ENCODE measurements at regions not wholly inside any gene's neighbourhood (a gene's known extent, or its start where the extent isn't known, plus 50 kb on each side); places are given as distances from the start of the nearest gene placed in this dataset.
A peak's percentile ranks its signal among the peaks of the same experiment; 100 is the strongest.

DNA sequence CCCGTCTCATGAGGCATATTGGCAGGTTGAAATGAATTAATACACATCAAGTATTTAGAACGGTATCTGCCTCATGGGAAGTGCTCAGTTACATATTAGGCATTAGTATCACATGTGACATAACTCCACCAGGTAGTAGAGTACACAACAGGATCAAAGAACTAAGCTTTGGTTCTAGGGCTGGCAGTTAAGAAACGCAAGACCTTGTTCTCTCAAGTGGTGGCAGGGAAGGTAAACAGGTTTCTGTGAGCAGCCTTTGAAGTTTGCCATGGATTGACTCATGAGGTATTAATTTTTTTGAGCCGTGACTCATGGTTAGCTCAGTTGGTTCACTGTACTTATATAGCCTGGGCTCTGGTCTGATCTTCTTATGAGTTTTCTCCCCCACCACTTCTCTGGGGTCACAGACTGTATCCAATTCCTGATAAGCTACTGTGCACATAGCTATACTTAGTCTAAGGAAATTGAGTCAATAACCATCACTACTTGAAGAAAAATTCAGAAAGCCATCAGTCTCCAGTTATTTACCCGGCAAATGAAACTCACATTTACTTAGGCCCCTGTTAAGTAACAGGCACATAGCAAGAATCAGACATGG, 155.6 kb upstream of the STT3B start (continued):
- TF ChIP-seq ERF (CRISPR knock-in tag; IDR thresholded peaks at IDR 0.05) (peak; percentile 94), TRIM24 (CRISPR knock-in tag; IDR thresholded peaks at IDR 0.05) (peak; percentile 86), KLF15 (CRISPR knock-in tag; IDR thresholded peaks at IDR 0.05; ENCODE audit: borderline replicate concordance) (no peak; the same call in 1 of the 2 replicates), MYNN (CRISPR knock-in tag; IDR thresholded peaks at IDR 0.05; ENCODE audit: low read depth) (no peak), NONO (IDR thresholded peaks at IDR 0.05) (no peak), NONO (CRISPR knock-in tag; conservative IDR thresholded peaks at IDR 0.05) (peak; percentile 64; the same call in 1 of the 2 replicates), SPEN (CRISPR knock-in tag; IDR thresholded peaks at IDR 0.05; ENCODE audit: low read depth) (peak; percentile 67; the same call in 1 of the 2 replicates), NFE2 (CRISPR knock-in tag; IDR thresholded peaks at IDR 0.05) (no peak), SAP130 (CRISPR knock-in tag; IDR thresholded peaks at IDR 0.05; ENCODE audit: low read depth) (peak; percentile 85), JUND (CRISPR knock-in tag; IDR thresholded peaks at IDR 0.05) (peak; percentile 97), GLI4 (CRISPR knock-in tag; IDR thresholded peaks at IDR 0.05; ENCODE audit: borderline replicate concordance) (no peak), LCORL (IDR thresholded peaks at IDR 0.05) (peak; percentile 79; the same call in 1 of the 2 replicates), LCORL (CRISPR knock-in tag; IDR thresholded peaks at IDR 0.05) (peak; percentile 90), NFE2L1 (CRISPR knock-in tag; IDR thresholded peaks at IDR 0.05; ENCODE audit: borderline replicate concordance) (no peak), ZNF292 (CRISPR knock-in tag; IDR thresholded peaks at IDR 0.05; ENCODE audit: borderline replicate concordance, low read depth) (peak; percentile 93), MXI1 (IDR thresholded peaks at IDR 0.05; ENCODE audit: borderline replicate concordance, low read depth, low read length) (peak; percentile 38; the same call in 1 of the 3 replicates), KLF6 (CRISPR knock-in tag; IDR thresholded peaks at IDR 0.05) (peak; percentile 78; the same call in 1 of the 2 replicates), RCOR2 (CRISPR knock-in tag; IDR thresholded peaks at IDR 0.05) (peak; percentile 96), ZNF24 (IDR thresholded peaks at IDR 0.05) (peak; percentile 61; the same call in 1 of the 2 replicates), HNF4A (CRISPR knock-in tag; IDR thresholded peaks at IDR 0.05) (peak; percentile 94), EEA1 (CRISPR knock-in tag; IDR thresholded peaks at IDR 0.05; ENCODE audit: borderline replicate concordance) (no peak), RBFOX2 (IDR thresholded peaks at IDR 0.05; ENCODE audit: low read depth, low read length) (no peak), ZFP62 (CRISPR knock-in tag; IDR thresholded peaks at IDR 0.05) (no peak), NR2F2 (IDR thresholded peaks at IDR 0.05; ENCODE audit: borderline replicate concordance, low read depth) (peak; percentile 96), ESRRA (CRISPR knock-in tag; IDR thresholded peaks at IDR 0.05; ENCODE audit: low read depth) (0 out of 2 replicates have a peak, but pooled peaks have one; percentile 54)
- TF ChIP-seq, protein P1, sequence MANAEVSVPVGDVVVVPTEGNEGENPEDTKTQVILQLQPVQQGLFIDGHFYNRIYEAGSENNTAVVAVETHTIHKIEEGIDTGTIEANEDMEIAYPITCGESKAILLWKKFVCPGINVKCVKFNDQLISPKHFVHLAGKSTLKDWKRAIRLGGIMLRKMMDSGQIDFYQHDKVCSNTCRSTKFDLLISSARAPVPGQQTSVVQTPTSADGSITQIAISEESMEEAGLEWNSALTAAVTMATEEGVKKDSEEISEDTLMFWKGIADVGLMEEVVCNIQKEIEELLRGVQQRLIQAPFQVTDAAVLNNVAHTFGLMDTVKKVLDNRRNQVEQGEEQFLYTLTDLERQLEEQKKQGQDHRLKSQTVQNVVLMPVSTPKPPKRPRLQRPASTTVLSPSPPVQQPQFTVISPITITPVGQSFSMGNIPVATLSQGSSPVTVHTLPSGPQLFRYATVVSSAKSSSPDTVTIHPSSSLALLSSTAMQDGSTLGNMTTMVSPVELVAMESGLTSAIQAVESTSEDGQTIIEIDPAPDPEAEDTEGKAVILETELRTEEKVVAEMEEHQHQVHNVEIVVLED (CRISPR knock-in tag; IDR thresholded peaks at IDR 0.05; ENCODE audit: borderline replicate concordance) = peak; percentile 60; the same call in 1 of the 2 replicates
- TF ChIP-seq, protein P2, sequence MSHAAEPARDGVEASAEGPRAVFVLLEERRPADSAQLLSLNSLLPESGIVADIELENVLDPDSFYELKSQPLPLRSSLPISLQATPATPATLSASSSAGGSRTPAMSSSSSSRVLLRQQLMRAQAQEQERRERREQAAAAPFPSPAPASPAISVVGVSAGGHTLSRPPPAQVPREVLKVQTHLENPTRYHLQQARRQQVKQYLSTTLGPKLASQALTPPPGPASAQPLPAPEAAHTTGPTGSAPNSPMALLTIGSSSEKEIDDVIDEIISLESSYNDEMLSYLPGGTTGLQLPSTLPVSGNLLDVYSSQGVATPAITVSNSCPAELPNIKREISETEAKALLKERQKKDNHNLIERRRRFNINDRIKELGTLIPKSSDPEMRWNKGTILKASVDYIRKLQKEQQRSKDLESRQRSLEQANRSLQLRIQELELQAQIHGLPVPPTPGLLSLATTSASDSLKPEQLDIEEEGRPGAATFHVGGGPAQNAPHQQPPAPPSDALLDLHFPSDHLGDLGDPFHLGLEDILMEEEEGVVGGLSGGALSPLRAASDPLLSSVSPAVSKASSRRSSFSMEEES (CRISPR knock-in tag; IDR thresholded peaks at IDR 0.05) = peak; percentile 97
- TF ChIP-seq, protein P3, sequence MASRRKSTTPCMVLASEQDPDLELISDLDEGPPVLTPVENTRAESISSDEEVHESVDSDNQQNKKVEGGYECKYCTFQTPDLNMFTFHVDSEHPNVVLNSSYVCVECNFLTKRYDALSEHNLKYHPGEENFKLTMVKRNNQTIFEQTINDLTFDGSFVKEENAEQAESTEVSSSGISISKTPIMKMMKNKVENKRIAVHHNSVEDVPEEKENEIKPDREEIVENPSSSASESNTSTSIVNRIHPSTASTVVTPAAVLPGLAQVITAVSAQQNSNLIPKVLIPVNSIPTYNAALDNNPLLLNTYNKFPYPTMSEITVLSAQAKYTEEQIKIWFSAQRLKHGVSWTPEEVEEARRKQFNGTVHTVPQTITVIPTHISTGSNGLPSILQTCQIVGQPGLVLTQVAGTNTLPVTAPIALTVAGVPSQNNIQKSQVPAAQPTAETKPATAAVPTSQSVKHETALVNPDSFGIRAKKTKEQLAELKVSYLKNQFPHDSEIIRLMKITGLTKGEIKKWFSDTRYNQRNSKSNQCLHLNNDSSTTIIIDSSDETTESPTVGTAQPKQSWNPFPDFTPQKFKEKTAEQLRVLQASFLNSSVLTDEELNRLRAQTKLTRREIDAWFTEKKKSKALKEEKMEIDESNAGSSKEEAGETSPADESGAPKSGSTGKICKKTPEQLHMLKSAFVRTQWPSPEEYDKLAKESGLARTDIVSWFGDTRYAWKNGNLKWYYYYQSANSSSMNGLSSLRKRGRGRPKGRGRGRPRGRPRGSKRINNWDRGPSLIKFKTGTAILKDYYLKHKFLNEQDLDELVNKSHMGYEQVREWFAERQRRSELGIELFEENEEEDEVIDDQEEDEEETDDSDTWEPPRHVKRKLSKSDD (CRISPR knock-in tag; IDR thresholded peaks at IDR 0.05; ENCODE audit: low read depth) = no peak

Data from HepG2 (cell line).